ENCODE measurements at regions not wholly inside any gene's neighbourhood (a gene's known extent, or its start where the extent isn't known, plus 50 kb on each side); places are given as distances from the start of the nearest gene placed in this dataset.

DNA sequence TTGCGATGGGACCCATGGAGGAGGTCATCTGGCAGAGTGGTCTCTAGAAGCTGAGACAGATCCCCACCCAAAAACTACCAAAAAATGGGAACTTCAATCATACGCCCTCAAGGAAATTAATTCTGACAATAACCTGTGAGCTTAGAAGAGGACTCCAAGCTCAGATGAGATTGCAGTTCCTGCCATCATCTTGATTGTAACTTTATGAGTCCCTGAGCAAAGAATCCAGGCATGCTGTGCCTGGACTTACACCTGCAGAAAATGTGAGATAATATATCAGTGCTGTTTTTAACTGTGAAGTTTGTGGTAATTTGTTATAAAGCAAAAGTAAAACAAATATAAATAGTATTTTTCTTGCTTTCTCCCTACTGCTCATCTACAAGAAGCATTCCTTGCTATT, 299.6 kb upstream of the MBL2 start:
- no peak overlapping the region for H3K27ac ChIP-seq
- no peaks in the 10 kb centered on the region for H3K9me3 ChIP-seq
- intact Hi-C loops (cut with DNase I; ENCODE audit: low total_unique reads) = no loop called here
- H3K27me3 ChIP-seq = no peaks in the 10 kb centered on the region
- no peak for ATAC-seq
- H3K36me3 ChIP-seq = no peaks in the 10 kb centered on the region
- H3K4me1 ChIP-seq = no peaks in the 10 kb centered on the region
- H3K4me3 ChIP-seq = no peak overlapping the region
- no peak for DNase-seq
- in situ Hi-C loops (cut with MboI; ENCODE audit: low sequenced_read_pairs in 4 of 4) = no loop called here
- no peak for TF ChIP-seq POLR2A (IDR thresholded peaks at IDR 0.05)
- TF ChIP-seq, protein P1, sequence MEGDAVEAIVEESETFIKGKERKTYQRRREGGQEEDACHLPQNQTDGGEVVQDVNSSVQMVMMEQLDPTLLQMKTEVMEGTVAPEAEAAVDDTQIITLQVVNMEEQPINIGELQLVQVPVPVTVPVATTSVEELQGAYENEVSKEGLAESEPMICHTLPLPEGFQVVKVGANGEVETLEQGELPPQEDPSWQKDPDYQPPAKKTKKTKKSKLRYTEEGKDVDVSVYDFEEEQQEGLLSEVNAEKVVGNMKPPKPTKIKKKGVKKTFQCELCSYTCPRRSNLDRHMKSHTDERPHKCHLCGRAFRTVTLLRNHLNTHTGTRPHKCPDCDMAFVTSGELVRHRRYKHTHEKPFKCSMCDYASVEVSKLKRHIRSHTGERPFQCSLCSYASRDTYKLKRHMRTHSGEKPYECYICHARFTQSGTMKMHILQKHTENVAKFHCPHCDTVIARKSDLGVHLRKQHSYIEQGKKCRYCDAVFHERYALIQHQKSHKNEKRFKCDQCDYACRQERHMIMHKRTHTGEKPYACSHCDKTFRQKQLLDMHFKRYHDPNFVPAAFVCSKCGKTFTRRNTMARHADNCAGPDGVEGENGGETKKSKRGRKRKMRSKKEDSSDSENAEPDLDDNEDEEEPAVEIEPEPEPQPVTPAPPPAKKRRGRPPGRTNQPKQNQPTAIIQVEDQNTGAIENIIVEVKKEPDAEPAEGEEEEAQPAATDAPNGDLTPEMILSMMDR (IDR thresholded peaks at IDR 0.05 in 4 of 5, conservative IDR thresholded peaks at IDR 0.05 in 1 of 5) = no peak

DNA sequence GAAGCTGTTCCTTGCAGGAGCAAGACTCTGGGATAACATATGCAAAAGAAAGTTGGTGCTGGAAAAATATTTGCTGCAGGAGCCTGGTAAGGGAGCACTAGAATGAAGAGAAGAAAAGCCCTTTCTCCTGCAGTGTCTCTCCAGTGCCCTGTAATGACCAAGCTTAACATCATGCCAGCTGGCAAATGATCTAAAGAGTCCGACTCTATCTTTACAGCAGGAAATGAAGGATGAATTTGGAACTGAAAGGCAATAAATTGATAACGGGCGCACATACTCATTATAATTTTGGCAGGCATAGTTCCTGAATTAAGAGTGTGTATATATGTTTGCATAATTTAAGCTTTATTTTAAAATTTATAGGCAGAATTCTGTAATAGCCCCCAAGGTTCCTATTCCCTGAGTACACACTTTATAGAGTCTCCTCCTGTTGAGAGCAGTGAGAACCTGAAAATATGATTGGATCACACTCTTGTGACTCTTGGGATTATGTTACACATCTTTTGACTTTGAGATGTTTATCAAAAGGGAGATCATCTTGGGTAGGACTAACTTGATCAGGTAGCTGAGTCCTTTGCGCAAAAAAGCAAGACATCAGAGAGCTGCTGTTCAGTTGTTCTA, 299.0 kb upstream of the MBL2 start:
- in situ Hi-C loops (cut with MboI; ENCODE audit: low sequenced_read_pairs in 4 of 4) (no loop called here), intact Hi-C loops (cut with DNase I; ENCODE audit: low total_unique reads) (no loop called here)
- no peak overlapping the region for H3K27ac ChIP-seq
- no peak for TF ChIP-seq POLR2A (IDR thresholded peaks at IDR 0.05)
- TF ChIP-seq, protein P1 (IDR thresholded peaks at IDR 0.05 in 4 of 5, conservative IDR thresholded peaks at IDR 0.05 in 1 of 5) = no peak
- H3K4me1 ChIP-seq = no peaks in the 10 kb centered on the region
- no peak for DNase-seq
- no peak for ATAC-seq
- no peaks in the 10 kb centered on the region for H3K36me3 ChIP-seq
- no peaks in the 10 kb centered on the region for H3K27me3 ChIP-seq
- H3K4me3 ChIP-seq = no peak overlapping the region
- H3K9me3 ChIP-seq = no peaks in the 10 kb centered on the region

DNA sequence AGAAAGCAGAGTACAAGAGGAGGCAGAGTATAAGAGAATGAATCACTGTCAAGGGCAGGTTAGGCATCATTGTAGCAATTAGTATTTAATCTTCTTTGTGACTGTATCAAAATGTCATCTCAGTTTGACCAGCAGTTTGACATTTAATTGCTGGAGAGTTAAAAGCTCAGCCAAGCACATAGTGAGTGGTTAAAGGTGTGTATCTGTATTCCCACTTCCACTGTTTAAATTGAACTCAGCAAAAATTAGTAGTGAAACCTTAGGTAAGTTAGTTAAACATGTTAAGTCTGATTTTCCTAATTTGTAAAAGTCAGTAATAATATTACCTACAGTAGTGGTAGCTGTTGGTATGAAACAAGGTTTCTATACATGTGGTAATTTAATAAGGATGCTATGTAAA, 296.4 kb upstream of the MBL2 start:
- ATAC-seq = no peak
- intact Hi-C loops (cut with DNase I; ENCODE audit: low total_unique reads) = no loop called here
- TF ChIP-seq, protein P1 (IDR thresholded peaks at IDR 0.05 in 4 of 5, conservative IDR thresholded peaks at IDR 0.05 in 1 of 5) = no peak
- no peak for TF ChIP-seq POLR2A (IDR thresholded peaks at IDR 0.05)

DNA sequence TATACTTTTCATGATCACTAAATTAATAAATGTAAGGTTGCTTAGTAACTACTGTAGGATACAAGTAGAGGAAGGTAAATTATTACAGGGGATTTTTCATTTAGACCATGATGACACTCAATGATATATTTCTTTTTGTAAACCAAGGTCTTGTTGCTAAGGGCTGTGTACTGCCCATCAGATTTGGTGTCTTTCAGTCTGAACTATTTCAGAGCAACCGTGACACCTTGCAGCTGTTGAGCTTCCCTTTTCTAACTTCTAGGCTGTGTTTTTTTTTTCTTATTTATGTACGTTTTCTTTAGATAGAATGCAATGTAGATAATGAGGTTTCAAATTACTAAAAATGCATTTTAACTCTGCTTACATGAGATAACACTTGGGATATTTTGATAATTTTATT, 292.0 kb upstream of the MBL2 start:
- no peaks in the 10 kb centered on the region for H3K9me3 ChIP-seq
- intact Hi-C loops (cut with DNase I; ENCODE audit: low total_unique reads) (no loop called here), in situ Hi-C loops (cut with MboI; ENCODE audit: low sequenced_read_pairs in 4 of 4) (no loop called here)
- H3K4me3 ChIP-seq = no peak overlapping the region
- ATAC-seq (no peak), DNase-seq (no peak)
- H3K4me1 ChIP-seq = no peaks in the 10 kb centered on the region
- no peaks in the 10 kb centered on the region for H3K36me3 ChIP-seq
- H3K27me3 ChIP-seq = no peaks in the 10 kb centered on the region
- no peak overlapping the region for H3K27ac ChIP-seq
- TF ChIP-seq, protein P1 (IDR thresholded peaks at IDR 0.05 in 4 of 5, conservative IDR thresholded peaks at IDR 0.05 in 1 of 5) = no peak
- no peak for TF ChIP-seq POLR2A (IDR thresholded peaks at IDR 0.05)

More for the DNA sequence above, 296.4 kb upstream of the MBL2 start:
- no peaks in the 10 kb centered on the region for H3K4me1 ChIP-seq
- H3K9me3 ChIP-seq = no peaks in the 10 kb centered on the region
- no peak overlapping the region for H3K27ac ChIP-seq
- H3K27me3 ChIP-seq = no peaks in the 10 kb centered on the region
- H3K36me3 ChIP-seq = no peaks in the 10 kb centered on the region
- in situ Hi-C loops (cut with MboI; ENCODE audit: low sequenced_read_pairs in 4 of 4) = no loop called here
- no peak overlapping the region for H3K4me3 ChIP-seq
- DNase-seq = no peak

DNA sequence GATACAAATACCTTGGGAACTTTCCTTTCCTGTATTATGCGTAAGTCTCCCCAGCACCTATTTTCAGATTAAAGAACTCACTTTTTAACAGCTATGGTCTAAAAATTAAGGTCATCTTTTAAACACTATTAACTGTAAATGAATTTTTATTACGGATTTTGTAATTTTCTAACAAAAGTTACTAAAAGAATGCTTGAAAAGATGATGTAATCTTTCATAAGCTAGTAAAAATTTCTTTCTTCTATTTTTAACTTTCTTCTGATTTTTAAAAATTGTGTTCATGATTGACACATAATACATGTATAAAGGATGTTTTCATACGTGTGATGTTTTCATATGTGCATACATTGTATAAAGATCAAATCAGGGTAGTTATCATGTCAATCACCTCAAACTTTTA, 291.2 kb upstream of the MBL2 start:
- no peak for DNase-seq
- Histone ChIP-seq H3K9me3 (no peaks in the 10 kb centered on the region), H3K36me3 (no peaks in the 10 kb centered on the region), H3K4me1 (no peaks in the 10 kb centered on the region), H3K27me3 (no peaks in the 10 kb centered on the region), H3K4me3 (no peak overlapping the region), H3K27ac (no peak overlapping the region)
- intact Hi-C loops (cut with DNase I; ENCODE audit: low total_unique reads) = no loop called here
- TF ChIP-seq, protein P1 (IDR thresholded peaks at IDR 0.05 in 4 of 5, conservative IDR thresholded peaks at IDR 0.05 in 1 of 5) = no peak
- no peak for TF ChIP-seq POLR2A (IDR thresholded peaks at IDR 0.05)
- ATAC-seq = no peak
- in situ Hi-C loops (cut with MboI; ENCODE audit: low sequenced_read_pairs in 4 of 4) = no loop called here
